ACHN (cell line): ENCODE measurements at regions not wholly inside any gene's neighbourhood (a gene's known extent, or its start where the extent isn't known, plus 50 kb on each side); places are given as distances from the start of the nearest gene placed in this dataset.

ENCODE experiments used
- DNase-seq: peaks from one replicate; pipeline ENCODE4 v3.0.0-alpha.2; 2015
- in situ Hi-C: cut with HindIII; loops from 2 replicates; pipeline ENCODE4 v1.10.0; 2017; ENCODE audit warnings: low sequenced_read_pairs, low pct_ligation_motif_present, low pct_unique_long_range_greater_than_20kb

- in situ Hi-C loops, result no loop called here
- DNase-seq, result no peak
These were observed 321.6 kb downstream of the NDFIP2 start for GRCh38 chr13:79802389-79803085.

- DNase-seq, result no peak
- in situ Hi-C loops, result no loop called here
These were observed 318.3 kb downstream of the NDFIP2 start for GRCh38 chr13:79799059-79799867.

- DNase-seq, result no peak
These were observed 315.2 kb downstream of the NDFIP2 start for GRCh38 chr13:79796136-79796535.

GRCh38 chr13:79794931-79795330 is 314.0 kb downstream of the NDFIP2 start:
- no peak for DNase-seq
- in situ Hi-C loops, result no loop called here

More at GRCh38 chr13:79796136-79796535, 315.2 kb downstream of the NDFIP2 start:
- in situ Hi-C loops, result no loop called here

GRCh38 chr13:79792716-79793115 is 311.8 kb downstream of the NDFIP2 start:
- no peak for DNase-seq
- in situ Hi-C loops, result no loop called here

GRCh38 chr13:79791471-79792042 is 310.6 kb downstream of the NDFIP2 start:
- in situ Hi-C loops, result no loop called here
- no peak for DNase-seq

GRCh38 chr13:79786176-79786575 is 305.2 kb downstream of the NDFIP2 start:
- in situ Hi-C loops, result no loop called here
- DNase-seq, result no peak

- DNase-seq, result no peak
- in situ Hi-C loops, result no loop called here
These were observed 301.7 kb downstream of the NDFIP2 start for GRCh38 chr13:79782541-79783205.

GRCh38 chr13:79781829-79782540 is 301.0 kb downstream of the NDFIP2 start:
- in situ Hi-C loops, result no loop called here
- no peak for DNase-seq

- no peak for DNase-seq
- in situ Hi-C loops, result no loop called here
These were observed 299.3 kb downstream of the NDFIP2 start for GRCh38 chr13:79780240-79780639.

GRCh38 chr13:79779761-79780160 is 298.8 kb downstream of the NDFIP2 start:
- DNase-seq, result no peak
- in situ Hi-C loops, result no loop called here

GRCh38 chr13:79778741-79779460 is 297.9 kb downstream of the NDFIP2 start:
- no peak for DNase-seq
- in situ Hi-C loops, result no loop called here

GRCh38 chr13:79777504-79777903 is 296.5 kb downstream of the NDFIP2 start:
- no peak for DNase-seq
- in situ Hi-C loops, result no loop called here

- in situ Hi-C loops, result no loop called here
- no peak for DNase-seq
These were observed 295.8 kb downstream of the NDFIP2 start for GRCh38 chr13:79776531-79777295.

- in situ Hi-C loops, result no loop called here
These were observed 294.9 kb downstream of the NDFIP2 start for GRCh38 chr13:79775830-79776229.

GRCh38 chr13:79772811-79773210 is 291.9 kb downstream of the NDFIP2 start:
- in situ Hi-C loops, result no loop called here
- DNase-seq, result no peak

More at GRCh38 chr13:79775830-79776229, 294.9 kb downstream of the NDFIP2 start:
- peak; percentile 79 for DNase-seq

GRCh38 chr13:79771493-79771892 is 290.5 kb downstream of the NDFIP2 start:
- in situ Hi-C loops, result no loop called here

More at GRCh38 chr13:79771493-79771892, 290.5 kb downstream of the NDFIP2 start:
- no peak for DNase-seq
